OCI-LY1 (cell line): ENCODE measurements at regions not wholly inside any gene's neighbourhood (a gene's known extent, or its start where the extent isn't known, plus 50 kb on each side); places are given as distances from the start of the nearest gene placed in this dataset.

Source experiments
- EZH2 ChIP-seq: fragments of 200-600 bp; sonication (generic), shearing (Covaris generic); IDR thresholded peaks from 2 replicates; pipeline ENCODE4 v1.8.0; 2017; ENCODE audit warnings: borderline replicate concordance, mixed run types, mild to moderate bottlenecking, antibody characterized with exemption, low read length, moderate library complexity, mixed read lengths
- TF ChIP-seq, protein P1 (sequence below): fragments of 200-600 bp; sonication (generic), shearing (Covaris generic); IDR thresholded peaks from 2 replicates; pipeline ENCODE4 v1.5.1; 2017; ENCODE audit warnings: mild to moderate bottlenecking, antibody characterized with exemption, low read length, moderate library complexity, mixed read lengths

DNA sequence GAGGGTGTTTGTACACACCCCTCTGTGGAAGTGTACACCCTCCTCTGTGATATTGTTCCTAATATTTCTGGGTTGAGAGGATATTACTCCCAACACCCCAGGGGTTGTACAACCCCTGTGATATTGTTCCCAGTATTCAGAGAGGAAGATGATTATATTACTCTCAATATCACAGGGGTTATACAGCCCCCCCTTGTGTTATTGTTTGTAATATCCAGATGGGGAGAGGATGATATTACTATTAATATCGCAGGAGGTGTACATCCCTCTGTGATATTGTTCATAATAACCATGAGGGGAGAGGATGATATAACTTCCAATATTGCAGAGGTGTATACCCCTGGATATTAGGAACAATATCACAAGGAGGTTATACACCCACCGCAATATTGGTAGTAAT lies 566.1 kb upstream of the MIS18BP1 start:
- TF ChIP-seq EZH2 = no peak
- TF ChIP-seq, protein P1, sequence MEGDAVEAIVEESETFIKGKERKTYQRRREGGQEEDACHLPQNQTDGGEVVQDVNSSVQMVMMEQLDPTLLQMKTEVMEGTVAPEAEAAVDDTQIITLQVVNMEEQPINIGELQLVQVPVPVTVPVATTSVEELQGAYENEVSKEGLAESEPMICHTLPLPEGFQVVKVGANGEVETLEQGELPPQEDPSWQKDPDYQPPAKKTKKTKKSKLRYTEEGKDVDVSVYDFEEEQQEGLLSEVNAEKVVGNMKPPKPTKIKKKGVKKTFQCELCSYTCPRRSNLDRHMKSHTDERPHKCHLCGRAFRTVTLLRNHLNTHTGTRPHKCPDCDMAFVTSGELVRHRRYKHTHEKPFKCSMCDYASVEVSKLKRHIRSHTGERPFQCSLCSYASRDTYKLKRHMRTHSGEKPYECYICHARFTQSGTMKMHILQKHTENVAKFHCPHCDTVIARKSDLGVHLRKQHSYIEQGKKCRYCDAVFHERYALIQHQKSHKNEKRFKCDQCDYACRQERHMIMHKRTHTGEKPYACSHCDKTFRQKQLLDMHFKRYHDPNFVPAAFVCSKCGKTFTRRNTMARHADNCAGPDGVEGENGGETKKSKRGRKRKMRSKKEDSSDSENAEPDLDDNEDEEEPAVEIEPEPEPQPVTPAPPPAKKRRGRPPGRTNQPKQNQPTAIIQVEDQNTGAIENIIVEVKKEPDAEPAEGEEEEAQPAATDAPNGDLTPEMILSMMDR = no peak
